Peyer's patch (tissue), 4 donors: ENCODE measurements at regions not wholly inside any gene's neighbourhood (a gene's known extent, or its start where the extent isn't known, plus 50 kb on each side); places are given as distances from the start of the nearest gene placed in this dataset.
A peak's percentile ranks its signal among the peaks of the same experiment; 100 is the strongest.

Experiments
- DNase-seq, 3 donors: peaks; one replicate each; pipeline ENCODE4 v3.0.0-alpha.2; 2017 to 2019
- H3K27ac ChIP-seq, 4 donors: fragments of 200-600 bp; sonication (generic); one replicate each; pipeline ENCODE4 v1.5.1; 2016 to 2019
- H3K27me3 ChIP-seq, 2 donors: fragments of 200-600 bp; sonication (generic); one replicate each; pipeline ENCODE4 v1.5.1; 2019
- H3K36me3 ChIP-seq, 3 donors: fragments of 200-600 bp; sonication (generic); one replicate each; pipeline ENCODE4 v1.5.1; 2016 to 2019
- H3K4me1 ChIP-seq, 4 donors: fragments of 200-600 bp; sonication (generic); one replicate each; pipeline ENCODE4 v1.5.1; 2016 to 2019
- H3K4me3 ChIP-seq, 4 donors: fragments of 200-600 bp; sonication (generic); 1 replicate in 3 of 4; 2 replicates in 1 of 4; pipeline ENCODE4 v1.5.1; 2016 to 2019; ENCODE audit warnings: mild to moderate bottlenecking in 1 of 4
- H3K9me3 ChIP-seq, 4 donors: fragments of 200-600 bp; sonication (generic); one replicate each; pipeline ENCODE4 v1.5.1; 2016 to 2019; ENCODE audit warnings: mild to moderate bottlenecking in 1 of 4
- POLR2A ChIP-seq, 2 donors: fragments of 450-650 bp; IDR thresholded peaks; one replicate each; pipeline ENCODE4 v1.5.1; 2017; ENCODE audit warnings: antibody characterized with exemption in 2 of 2, mild to moderate bottlenecking in 2 of 2, moderate library complexity in 2 of 2
- TF ChIP-seq, protein P1 (sequence below), 6 experiments: fragments of 450-650 bp in 4 of 6; fragments of 200-600 bp in 2 of 6; sonication (generic) in 1 of 6; IDR thresholded peaks; one replicate each; pipeline ENCODE4 v1.5.1; 2017 to 2019; ENCODE audit warnings: antibody characterized with exemption in 6 of 6, mild to moderate bottlenecking in 3 of 6, moderate library complexity in 1 of 6

DNA sequence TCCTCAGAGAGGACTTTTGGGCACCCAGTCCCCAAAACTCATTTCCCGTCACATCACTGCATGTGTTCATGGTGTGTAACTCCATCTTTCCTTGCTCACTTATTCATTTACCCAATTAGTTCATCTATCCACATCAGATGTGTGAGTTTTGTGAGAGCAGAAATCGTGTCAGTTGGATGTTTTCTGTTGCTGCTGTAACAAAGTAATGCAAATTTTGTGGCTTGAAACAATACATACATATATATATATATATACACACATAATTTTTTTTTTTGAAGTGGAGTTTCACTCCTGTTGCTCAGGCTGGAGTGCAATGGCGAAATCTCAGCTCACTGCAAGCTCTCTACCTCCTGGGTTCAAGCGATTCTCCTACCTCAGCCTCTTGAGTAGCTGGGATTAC lies 70.5 kb upstream of the BOD1 start:
- TF ChIP-seq, protein P1, sequence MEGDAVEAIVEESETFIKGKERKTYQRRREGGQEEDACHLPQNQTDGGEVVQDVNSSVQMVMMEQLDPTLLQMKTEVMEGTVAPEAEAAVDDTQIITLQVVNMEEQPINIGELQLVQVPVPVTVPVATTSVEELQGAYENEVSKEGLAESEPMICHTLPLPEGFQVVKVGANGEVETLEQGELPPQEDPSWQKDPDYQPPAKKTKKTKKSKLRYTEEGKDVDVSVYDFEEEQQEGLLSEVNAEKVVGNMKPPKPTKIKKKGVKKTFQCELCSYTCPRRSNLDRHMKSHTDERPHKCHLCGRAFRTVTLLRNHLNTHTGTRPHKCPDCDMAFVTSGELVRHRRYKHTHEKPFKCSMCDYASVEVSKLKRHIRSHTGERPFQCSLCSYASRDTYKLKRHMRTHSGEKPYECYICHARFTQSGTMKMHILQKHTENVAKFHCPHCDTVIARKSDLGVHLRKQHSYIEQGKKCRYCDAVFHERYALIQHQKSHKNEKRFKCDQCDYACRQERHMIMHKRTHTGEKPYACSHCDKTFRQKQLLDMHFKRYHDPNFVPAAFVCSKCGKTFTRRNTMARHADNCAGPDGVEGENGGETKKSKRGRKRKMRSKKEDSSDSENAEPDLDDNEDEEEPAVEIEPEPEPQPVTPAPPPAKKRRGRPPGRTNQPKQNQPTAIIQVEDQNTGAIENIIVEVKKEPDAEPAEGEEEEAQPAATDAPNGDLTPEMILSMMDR (IDR thresholded peaks at IDR 0.05): no peak
- TF ChIP-seq POLR2A (IDR thresholded peaks at IDR 0.05): no peak
- no peak for DNase-seq
- peaks cover 0 to 10% (median 6%) of the 10 kb centered on the region in 4 donors for H3K4me1 ChIP-seq
- H3K4me3 ChIP-seq: no peak overlapping the region
- no peaks in the 10 kb centered on the region for H3K36me3 ChIP-seq
- no peaks in the 10 kb centered on the region for H3K9me3 ChIP-seq
- H3K27ac ChIP-seq: no peak overlapping the region
- H3K27me3 ChIP-seq: no peaks in the 10 kb centered on the region

DNA sequence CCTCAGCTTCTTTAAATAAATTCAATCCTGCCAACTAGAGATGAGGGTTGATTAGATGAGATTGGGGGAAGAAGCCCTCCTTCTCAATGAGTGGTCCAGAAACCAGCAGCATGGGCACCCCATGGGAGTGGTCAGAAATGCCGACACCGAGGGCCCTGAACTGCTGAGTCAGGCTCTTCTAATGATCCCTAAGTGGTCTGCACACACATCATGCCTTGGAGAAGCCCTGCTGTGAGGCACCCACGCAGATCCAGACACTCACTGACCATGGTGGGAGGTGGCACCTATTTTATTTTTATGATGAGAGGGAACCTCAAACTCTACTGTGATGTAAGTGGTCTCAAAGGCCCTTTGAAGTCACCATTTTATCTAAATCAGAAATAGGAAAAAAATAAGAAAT lies 72.3 kb upstream of the BOD1 start:
- Histone ChIP-seq H3K9me3 (no peaks in the 10 kb centered on the region), H3K4me3 (no peak overlapping the region), H3K4me1 (peaks cover 0 to 10% (median 6%) of the 10 kb centered on the region in 4 donors), H3K27ac (no peak overlapping the region), H3K36me3 (no peaks in the 10 kb centered on the region), H3K27me3 (no peaks in the 10 kb centered on the region)
- no peak for TF ChIP-seq POLR2A (IDR thresholded peaks at IDR 0.05)
- TF ChIP-seq, protein P1 (IDR thresholded peaks at IDR 0.05): no peak
- no peak for DNase-seq

DNA sequence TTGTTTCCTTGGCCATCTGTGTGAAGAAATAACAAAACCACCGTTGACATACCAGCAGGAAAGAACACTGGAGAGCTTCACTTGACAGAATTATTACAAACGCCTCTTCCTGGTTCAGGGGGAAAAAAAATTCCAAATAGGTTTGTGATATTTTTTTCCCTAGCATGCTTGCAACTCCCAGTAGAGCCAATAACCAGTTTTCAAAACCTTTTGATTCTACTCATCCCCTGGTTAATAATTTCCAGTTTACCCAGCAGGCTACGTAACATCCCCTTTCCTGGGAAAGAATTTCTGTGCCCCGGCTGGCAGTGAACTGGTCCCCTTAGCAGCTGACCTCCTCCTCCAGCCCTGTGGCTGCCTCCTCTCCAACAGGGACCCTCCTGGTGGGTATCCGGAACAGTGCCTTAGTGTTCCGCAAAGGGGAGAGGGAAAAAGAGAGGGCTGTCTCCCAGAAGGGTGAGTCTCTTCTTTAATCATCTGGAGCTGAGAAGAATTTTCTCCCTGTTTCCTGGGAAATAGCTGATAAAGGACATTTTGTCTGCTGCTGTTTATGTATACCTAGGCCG lies 72.8 kb upstream of the BOD1 start:
- H3K27me3 ChIP-seq: no peaks in the 10 kb centered on the region
- H3K9me3 ChIP-seq: no peaks in the 10 kb centered on the region
- peaks cover 0 to 10% (median 6%) of the 10 kb centered on the region in 4 donors for H3K4me1 ChIP-seq
- DNase-seq: no peak
- H3K36me3 ChIP-seq: no peaks in the 10 kb centered on the region
- no peak for TF ChIP-seq POLR2A (IDR thresholded peaks at IDR 0.05)
- TF ChIP-seq, protein P1 (IDR thresholded peaks at IDR 0.05): no peak
- H3K4me3 ChIP-seq: peak overlapping the region in 2 of 4 donors; percentile 9 to 47
- peak overlapping the region; percentile 20 to 80 (median 38) for H3K27ac ChIP-seq

DNA sequence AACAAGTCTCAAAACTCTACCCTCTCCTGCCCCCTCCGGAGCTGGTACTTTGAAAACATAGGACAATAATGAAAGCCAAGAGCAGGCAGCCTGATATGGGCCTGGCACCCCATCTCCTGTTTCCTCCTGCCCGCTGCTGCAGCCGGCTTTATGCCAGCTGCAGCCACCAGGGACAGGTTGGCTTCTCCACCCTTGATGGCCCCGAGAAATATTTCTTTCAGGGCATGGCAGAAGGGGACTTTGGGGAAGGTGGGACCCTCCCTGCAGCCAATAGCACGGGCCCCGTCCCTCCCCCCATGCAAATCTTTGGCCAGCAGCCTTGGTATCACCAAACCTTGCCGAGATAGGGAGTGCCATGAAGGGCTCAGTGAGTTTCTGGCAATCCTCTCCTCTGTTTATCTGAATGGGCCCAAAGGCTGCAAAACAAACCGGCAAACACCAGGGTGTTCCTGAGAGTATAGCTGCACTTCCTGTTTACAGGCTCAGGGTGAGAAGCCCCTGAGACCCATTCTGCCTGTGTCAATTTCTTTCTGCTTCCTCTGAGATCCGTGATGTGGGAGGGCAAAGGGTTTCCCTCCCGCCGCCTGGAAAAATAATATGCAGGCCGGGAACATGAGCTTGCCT lies 73.4 kb upstream of the BOD1 start:
- Histone ChIP-seq H3K27ac (peak overlapping the region; percentile 20 to 80 (median 38)), H3K4me3 (peak overlapping the region in 2 of 4 donors; percentile 9 to 47), H3K36me3 (no peaks in the 10 kb centered on the region), H3K4me1 (peaks cover 0 to 10% (median 6%) of the 10 kb centered on the region in 4 donors), H3K9me3 (no peaks in the 10 kb centered on the region), H3K27me3 (no peaks in the 10 kb centered on the region)
- TF ChIP-seq POLR2A (IDR thresholded peaks at IDR 0.05): no peak
- TF ChIP-seq, protein P1 (IDR thresholded peaks at IDR 0.05): peak in 5 of 6 experiments; percentile 8 to 59 (median 27)
- DNase-seq: peak in 2 of 3 donors; percentile 29 to 55

DNA sequence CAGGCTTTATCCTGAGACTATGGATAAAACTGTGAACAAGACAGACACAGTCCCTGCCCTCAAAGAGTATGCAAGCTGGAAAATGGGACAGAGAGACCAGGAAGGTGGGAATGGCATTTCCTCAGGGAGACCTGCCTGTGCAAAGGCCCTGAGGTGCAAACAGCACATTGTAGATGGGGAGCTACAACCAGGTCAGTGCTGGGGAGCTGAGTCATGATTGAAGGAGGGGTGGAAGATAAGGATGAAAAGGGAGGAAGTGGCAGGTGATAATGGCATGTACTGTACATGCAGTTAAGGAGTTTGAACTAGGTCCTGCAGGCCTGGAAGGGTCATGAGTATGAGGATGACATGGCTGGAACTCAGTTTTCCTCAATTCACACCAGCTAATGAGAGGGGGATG lies 75.5 kb upstream of the BOD1 start:
- DNase-seq: no peak
- Histone ChIP-seq H3K4me1 (peaks cover 0 to 10% (median 6%) of the 10 kb centered on the region in 4 donors), H3K36me3 (no peaks in the 10 kb centered on the region), H3K4me3 (no peak overlapping the region), H3K27me3 (no peaks in the 10 kb centered on the region), H3K27ac (peak overlapping the region in 1 of 4 donors; percentile 39), H3K9me3 (no peaks in the 10 kb centered on the region)
- TF ChIP-seq, protein P1 (IDR thresholded peaks at IDR 0.05): no peak
- TF ChIP-seq POLR2A (IDR thresholded peaks at IDR 0.05): no peak
